WERI-Rb-1 (cell line): ENCODE measurements at regions not wholly inside any gene's neighbourhood (a gene's known extent, or its start where the extent isn't known, plus 50 kb on each side); places are given as distances from the start of the nearest gene placed in this dataset.

Experiments used
- DNase-seq: peaks from one replicate; pipeline ENCODE4 v3.0.0-alpha.2; 2020
- H3K27ac ChIP-seq: fragments of 250-450 bp; sonication (Bioruptor Pico); 2 replicates; pipeline ENCODE4 v1.5.1; 2020; ENCODE audit warnings: mild to moderate bottlenecking, moderate library complexity
- H3K27me3 ChIP-seq: fragments of 250-450 bp; sonication (Bioruptor Pico); 2 replicates; pipeline ENCODE4 v1.5.1; 2021; ENCODE audit warnings: mild to moderate bottlenecking, low read depth, moderate library complexity; ENCODE audit not compliant: insufficient read depth, severe bottlenecking
- H3K36me3 ChIP-seq: fragments of 250-450 bp; sonication (Bioruptor Pico); 2 replicates; pipeline ENCODE4 v1.5.1; 2020; ENCODE audit warnings: mild to moderate bottlenecking, moderate library complexity
- H3K4me3 ChIP-seq: 2 replicates; pipeline ENCODE4 v1.5.1; 2011; ENCODE audit warnings: low read depth, mild to moderate bottlenecking, control low read depth, low read length
- H3K9me3 ChIP-seq: fragments of 250-450 bp; sonication (Bioruptor Pico); 2 replicates; pipeline ENCODE4 v1.5.1; 2021; ENCODE audit warnings: mild to moderate bottlenecking, moderate library complexity; ENCODE audit not compliant: severe bottlenecking
- TF ChIP-seq, protein P1 (sequence below): IDR thresholded peaks from 2 replicates; pipeline ENCODE4 v1.5.1; 2011; ENCODE audit warnings: low read depth, mild to moderate bottlenecking, control low read depth, inconsistent platforms, low read length

DNA sequence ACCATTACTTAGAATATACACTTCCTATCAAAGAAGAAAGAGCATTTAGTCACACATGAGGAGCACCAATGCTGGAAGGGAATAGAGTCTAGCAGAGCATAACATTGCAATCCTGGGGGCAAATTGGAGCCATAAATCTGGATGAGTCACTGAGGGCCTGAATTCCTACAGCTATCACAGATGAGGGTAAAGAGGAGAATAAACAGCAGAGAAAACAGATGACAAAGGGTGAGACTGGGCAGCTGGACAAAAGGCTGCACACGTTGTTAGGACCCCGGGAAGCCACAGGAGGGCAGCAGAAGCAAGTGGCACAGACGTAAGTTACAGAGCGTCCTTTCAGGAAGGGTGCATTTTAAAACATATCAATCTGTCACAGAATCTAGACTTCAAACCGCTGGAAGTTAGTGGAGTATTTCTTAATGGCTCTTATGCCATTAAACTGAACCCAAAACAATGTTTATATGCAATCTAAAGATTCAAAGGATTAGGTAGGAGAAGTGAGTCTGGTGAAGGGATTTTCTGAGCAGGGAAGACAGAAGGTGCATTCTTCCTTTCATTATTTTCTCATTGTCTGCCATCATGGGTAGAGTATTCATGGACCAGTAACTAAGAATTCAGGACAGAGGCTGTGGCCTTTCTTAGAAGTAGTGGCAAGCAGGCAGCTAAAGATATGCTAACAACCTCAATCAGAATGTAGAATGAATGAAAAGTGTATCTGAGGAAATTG is 159.8 kb upstream of the DAAM1 start:
- H3K27me3 ChIP-seq: no peaks in the 10 kb centered on the region
- H3K9me3 ChIP-seq: no peaks in the 10 kb centered on the region
- no peak overlapping the region; the same call in 1 of the 2 replicates for H3K4me3 ChIP-seq
- H3K27ac ChIP-seq: no peak overlapping the region
- TF ChIP-seq, protein P1, sequence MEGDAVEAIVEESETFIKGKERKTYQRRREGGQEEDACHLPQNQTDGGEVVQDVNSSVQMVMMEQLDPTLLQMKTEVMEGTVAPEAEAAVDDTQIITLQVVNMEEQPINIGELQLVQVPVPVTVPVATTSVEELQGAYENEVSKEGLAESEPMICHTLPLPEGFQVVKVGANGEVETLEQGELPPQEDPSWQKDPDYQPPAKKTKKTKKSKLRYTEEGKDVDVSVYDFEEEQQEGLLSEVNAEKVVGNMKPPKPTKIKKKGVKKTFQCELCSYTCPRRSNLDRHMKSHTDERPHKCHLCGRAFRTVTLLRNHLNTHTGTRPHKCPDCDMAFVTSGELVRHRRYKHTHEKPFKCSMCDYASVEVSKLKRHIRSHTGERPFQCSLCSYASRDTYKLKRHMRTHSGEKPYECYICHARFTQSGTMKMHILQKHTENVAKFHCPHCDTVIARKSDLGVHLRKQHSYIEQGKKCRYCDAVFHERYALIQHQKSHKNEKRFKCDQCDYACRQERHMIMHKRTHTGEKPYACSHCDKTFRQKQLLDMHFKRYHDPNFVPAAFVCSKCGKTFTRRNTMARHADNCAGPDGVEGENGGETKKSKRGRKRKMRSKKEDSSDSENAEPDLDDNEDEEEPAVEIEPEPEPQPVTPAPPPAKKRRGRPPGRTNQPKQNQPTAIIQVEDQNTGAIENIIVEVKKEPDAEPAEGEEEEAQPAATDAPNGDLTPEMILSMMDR: peak; percentile 90
- DNase-seq: peak; percentile 67
- H3K36me3 ChIP-seq: no peaks in the 10 kb centered on the region

- no peaks in the 10 kb centered on the region for H3K9me3 ChIP-seq
- no peak for DNase-seq
- H3K36me3 ChIP-seq: no peaks in the 10 kb centered on the region
- H3K27me3 ChIP-seq: no peaks in the 10 kb centered on the region
- no peak overlapping the region for H3K27ac ChIP-seq
- TF ChIP-seq, protein P1: no peak
- H3K4me3 ChIP-seq: no peak overlapping the region
These were observed 155.6 kb upstream of the DAAM1 start for GRCh38 chr14:59032826-59033225.

GRCh38 chr14:59036134-59036533 is 152.3 kb upstream of the DAAM1 start:
- H3K36me3 ChIP-seq: no peaks in the 10 kb centered on the region
- DNase-seq: no peak
- no peak overlapping the region for H3K4me3 ChIP-seq
- H3K27ac ChIP-seq: no peak overlapping the region
- TF ChIP-seq, protein P1: no peak
- H3K27me3 ChIP-seq: no peaks in the 10 kb centered on the region
- H3K9me3 ChIP-seq: no peaks in the 10 kb centered on the region

DNA sequence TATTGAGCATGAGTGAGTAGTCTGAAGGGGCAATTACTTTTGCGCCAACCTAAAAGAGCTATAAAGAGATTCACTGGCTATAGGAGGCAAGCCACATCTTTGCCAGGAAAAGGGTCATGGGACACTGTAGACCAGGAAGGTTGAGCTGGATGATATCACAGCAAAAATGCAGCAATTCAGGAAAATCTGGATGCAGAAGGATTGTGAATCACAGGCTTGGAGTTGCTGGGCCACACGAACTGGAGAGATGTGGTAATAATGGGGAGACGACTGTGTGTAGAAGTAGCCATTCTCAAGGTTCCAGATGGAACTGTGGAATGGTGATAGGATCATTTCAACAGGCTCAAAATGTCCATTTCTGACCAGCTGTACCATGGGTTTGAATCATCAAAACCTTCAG is 151.4 kb upstream of the DAAM1 start:
- Histone ChIP-seq H3K36me3 (no peaks in the 10 kb centered on the region), H3K27me3 (no peaks in the 10 kb centered on the region), H3K27ac (no peak overlapping the region), H3K4me3 (no peak overlapping the region), H3K9me3 (no peaks in the 10 kb centered on the region)
- TF ChIP-seq, protein P1: no peak
- DNase-seq: no peak

- TF ChIP-seq, protein P1: no peak
These were observed 150.8 kb upstream of the DAAM1 start for GRCh38 chr14:59037620-59038019.

GRCh38 chr14:59038746-59039145 is 149.7 kb upstream of the DAAM1 start:
- H3K27me3 ChIP-seq: no peaks in the 10 kb centered on the region
- H3K27ac ChIP-seq: no peak overlapping the region
- no peaks in the 10 kb centered on the region for H3K9me3 ChIP-seq
- H3K36me3 ChIP-seq: no peaks in the 10 kb centered on the region
- DNase-seq: no peak
- TF ChIP-seq, protein P1: no peak
- H3K4me3 ChIP-seq: no peak overlapping the region

More at GRCh38 chr14:59037620-59038019, 150.8 kb upstream of the DAAM1 start:
- Histone ChIP-seq H3K27ac (no peak overlapping the region), H3K27me3 (no peaks in the 10 kb centered on the region), H3K9me3 (no peaks in the 10 kb centered on the region), H3K4me3 (no peak overlapping the region), H3K36me3 (no peaks in the 10 kb centered on the region)
- no peak for DNase-seq
